NCI-H774 (cell line): ENCODE measurements at regions not wholly inside any gene's neighbourhood (a gene's known extent, or its start where the extent isn't known, plus 50 kb on each side); places are given as distances from the start of the nearest gene placed in this dataset.

Experiments
- DNase-seq: peaks from one replicate; lab custom pipeline; 2025; lab: John Stamatoyannopoulos, UW

DNA sequence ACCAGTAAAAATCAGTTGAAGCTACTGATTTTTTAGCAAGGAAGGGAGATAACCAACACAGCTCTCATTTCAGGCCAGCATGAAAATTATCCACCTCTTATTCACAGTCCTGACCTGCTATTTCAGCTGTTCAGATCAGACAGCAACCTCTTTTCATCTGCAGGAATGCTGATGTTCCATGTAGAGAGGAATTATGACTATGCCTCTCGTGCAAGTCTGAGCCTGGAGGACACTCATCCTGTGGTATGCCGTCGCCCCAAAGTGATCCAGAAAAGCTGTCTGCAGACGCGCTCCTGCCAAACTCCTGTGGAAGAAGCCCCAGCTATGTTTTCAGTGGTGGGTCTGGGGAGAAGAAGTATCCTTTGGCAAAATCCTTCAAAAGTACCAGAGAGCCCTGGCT, 563.5 kb upstream of the SLITRK1 start:
- DNase-seq: no peak

DNA sequence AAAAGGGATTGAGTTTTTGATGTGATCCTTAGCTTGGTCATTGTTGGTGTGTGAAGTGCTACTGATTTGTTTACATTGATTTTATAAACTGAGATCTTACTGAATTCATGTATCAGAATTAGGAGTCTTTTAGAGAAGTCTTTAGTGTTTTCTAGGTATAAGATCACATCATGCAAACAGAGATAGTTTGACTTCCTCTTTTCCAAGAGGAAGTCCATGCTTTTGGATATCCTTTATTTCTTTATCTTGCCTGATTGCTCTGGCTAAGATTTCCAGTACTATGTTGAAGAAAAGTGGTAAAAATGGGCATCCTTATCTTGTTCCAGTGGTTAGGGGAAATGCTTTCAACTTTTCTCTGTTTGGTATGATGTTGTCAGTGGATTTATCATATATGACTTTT, 561.2 kb upstream of the SLITRK1 start:
- DNase-seq: no peak

DNA sequence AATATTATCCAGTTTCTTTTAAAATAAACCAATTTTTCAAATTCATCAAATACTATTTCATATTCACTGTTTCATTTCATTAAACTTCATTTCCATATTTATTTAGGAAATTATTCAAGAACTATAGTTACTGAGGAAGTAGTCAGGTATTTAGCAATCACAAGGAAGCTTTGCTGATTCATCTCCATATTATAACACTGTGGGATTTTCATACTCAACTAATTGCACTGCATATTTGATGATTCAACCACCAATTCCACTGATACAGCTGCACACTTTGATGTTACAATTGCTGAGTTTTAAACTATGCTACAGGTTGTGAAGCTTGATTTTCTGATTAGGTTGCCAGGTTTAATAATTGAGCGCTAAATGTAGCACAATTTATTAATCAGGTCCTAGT, 556.8 kb upstream of the SLITRK1 start:
- DNase-seq: no peak

DNA sequence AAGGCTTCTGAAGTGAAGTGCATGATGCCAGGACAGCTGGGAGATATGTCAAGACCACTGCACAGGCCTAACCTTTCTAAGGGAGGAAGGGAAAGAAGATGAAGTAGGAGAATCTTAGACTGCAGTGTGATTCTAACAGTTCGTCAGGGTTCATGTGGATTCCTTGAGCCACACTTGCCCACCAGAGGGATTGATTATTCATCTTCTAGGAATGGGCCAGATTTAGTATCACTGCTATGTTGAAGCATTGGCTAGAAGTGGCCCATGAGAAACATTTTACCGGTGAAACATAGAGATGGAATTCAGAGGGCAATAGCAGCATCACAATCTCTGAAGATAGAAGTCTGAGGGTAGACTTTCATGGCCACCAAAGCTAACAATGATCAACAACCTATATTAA, 550.8 kb upstream of the SLITRK1 start:
- no peak for DNase-seq

DNA sequence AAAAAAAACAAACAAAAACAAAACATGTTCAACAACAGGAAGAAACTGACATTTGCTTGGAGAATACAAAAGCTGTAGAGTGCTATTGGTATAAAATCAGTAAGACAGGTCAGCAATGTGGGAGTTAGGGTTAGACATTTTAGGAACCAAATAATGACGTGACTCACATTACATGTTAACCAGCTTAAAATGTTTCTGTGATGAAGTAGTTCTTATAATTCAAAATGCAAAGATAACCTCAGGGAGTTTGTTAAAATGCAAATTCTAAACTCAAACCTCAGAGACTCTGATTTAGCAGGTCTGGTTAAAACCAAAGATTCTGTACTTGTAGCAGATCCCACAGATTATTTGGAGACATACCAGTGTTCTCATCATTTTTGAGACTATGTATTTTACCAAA, 549.4 kb upstream of the SLITRK1 start:
- no peak for DNase-seq

DNA sequence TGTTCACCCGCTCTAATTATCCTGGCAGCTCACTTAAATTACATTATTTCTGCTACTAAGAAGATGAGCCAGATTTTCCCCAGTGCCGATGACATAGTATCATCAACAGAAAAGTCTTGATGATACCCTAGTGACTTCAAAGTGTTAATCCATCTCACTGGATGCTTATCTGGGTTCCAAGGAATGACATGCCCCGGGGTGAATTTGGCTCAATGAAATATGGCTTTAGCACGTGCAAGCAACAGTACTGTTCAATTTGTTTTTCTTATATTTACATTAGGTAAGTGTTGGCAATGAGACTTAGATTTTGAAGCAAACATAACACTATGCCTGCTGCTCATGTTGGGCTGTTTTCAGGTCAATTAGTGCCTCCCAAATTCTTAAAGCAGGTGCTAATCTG, 548.2 kb upstream of the SLITRK1 start:
- DNase-seq: peak; percentile 30

DNA sequence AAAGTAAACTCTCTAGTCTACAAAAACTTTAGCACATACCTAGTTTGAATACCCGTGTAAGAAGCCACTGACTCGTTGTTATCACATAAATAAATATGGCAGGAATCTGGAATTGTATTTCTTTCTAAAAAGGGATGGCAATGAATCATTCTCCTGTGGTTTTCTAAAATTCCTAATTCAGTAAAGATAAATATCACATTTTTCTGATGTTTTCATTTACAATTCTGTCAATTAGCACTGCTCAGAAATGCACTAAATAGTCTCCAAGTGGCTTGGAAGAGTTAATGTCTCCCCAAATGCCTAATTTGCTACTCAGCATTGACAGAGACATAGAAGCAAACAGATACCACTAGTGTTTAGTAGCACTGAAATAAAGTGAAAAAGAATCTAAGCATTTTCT, 547.7 kb upstream of the SLITRK1 start:
- no peak for DNase-seq

DNA sequence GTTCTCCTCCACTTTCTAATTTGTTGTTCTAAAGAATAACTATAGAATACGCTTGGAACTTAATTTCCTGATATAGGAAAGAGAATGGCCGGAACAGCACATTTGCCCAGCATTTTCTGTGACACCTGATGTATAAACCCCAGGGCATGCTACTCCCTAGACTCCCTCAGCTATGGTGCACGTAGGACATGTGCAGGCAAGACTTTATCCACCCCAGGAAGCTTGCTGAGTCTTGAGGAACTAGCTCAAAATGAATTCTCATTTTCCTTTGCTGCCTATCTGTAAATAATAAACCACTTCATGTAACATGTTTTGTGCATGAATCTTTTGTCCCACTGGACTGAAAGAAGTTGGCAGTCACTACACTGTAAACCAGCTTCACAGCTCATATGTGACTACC, 535.8 kb upstream of the SLITRK1 start:
- DNase-seq: no peak

DNA sequence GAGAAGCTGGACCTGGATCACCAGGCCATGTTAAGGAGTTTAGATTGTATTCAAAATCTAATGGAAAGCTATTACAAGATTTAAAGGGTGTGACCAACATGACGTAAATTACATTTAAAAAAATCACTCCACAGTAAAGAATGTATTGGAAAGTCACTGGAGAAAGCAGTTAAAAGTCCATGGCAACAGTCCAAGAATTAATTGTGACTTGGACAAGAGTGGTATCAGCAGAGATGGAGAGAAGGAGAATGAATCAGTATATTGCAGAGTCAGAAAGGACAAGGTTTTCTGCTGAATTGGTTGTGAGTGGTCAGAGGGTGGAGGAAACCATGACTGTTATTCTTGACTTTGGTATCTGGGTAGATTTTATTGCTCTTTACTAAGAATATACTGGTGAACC, 535.1 kb upstream of the SLITRK1 start:
- DNase-seq: no peak

DNA sequence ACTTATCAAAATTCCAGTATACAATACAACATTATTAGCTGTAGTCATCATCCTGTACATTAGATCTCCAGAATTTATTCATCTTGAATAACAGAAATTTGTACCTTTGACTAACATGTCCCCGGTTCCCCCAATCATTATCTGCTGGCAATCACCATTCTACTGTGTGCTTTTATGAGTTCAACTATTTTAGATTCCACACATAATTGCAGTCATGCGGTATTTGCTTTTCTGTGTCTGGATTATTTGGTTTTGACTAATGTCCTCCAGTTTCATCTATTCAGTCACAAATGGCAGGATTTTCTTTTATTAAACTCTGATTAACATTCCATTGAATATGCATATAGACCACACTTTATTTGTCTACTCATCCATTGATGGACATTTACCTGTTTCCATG, 530.7 kb upstream of the SLITRK1 start:
- no peak for DNase-seq

DNA sequence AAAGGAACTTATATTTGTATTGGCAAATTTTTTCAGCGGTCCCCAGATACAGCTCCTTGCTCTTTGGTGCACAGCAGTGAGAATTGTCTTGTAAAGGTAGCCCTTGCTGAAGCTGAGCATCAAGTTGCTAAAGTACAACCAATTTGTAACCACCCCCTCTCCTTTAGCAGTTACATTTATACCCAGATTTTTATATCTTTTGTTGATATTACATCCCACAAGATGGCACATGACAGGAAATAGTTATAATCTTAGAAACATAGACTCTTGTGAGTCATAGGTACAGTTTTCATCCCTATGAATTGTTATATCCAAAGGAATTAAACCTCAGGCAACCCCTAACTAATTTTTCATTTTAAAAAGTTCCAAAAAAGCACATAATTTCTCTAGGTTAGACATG, 523.0 kb upstream of the SLITRK1 start:
- no peak for DNase-seq

DNA sequence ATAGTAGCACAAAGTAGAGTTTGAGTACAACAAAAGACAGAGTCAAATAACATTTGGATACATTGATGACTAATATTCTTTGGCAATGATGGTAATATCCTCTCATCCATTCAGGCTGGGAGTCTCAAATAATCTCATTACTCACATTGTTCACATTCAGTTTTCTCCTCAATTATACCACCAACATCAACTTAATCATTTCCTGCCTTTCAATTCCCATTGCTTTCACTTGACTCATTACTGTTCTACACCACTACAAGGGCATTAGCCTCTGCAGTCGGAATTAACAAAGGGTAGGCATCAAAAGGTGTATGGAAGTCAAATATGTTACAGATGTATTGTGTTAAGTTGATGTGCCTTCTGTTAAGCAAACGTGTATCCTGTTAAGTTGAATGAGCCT, 518.4 kb upstream of the SLITRK1 start:
- DNase-seq: no peak

DNA sequence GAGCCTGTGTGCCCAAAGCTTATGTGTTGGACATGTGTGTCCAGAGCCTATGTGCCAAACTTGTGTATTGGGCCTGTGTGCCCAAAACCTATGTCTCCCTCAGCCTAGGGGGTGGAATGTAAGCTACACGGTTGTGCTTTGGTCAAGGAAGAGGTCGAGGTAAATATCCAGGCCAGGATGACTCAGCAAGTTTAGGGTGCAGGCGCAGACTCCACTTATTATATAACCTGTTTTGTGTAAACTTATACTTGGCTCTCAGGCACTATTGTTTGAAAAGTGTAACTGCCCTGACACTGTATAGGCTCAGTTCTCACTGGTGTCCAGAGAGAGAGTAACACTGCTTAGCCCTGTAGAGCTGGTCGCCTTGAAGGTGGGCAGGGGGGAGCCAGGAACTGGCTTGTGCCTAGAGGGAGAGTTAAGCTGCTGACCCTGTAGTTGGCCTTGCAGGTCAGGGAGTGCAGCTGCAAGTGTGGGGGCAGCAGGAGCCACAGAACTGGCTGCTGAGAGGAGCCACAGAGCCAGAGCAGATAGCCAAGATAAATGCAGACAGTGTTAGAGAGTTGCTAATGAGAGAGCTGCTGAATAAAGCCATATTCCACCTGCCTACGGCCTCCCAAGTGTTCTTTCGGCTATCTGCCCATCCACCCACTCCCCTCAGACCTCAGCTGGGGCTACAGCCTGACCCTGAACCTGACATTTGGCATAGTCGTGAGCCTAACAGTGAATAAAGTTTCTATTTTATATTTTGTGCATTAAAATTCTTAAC, 517.2 kb upstream of the SLITRK1 start:
- no peak for DNase-seq

DNA sequence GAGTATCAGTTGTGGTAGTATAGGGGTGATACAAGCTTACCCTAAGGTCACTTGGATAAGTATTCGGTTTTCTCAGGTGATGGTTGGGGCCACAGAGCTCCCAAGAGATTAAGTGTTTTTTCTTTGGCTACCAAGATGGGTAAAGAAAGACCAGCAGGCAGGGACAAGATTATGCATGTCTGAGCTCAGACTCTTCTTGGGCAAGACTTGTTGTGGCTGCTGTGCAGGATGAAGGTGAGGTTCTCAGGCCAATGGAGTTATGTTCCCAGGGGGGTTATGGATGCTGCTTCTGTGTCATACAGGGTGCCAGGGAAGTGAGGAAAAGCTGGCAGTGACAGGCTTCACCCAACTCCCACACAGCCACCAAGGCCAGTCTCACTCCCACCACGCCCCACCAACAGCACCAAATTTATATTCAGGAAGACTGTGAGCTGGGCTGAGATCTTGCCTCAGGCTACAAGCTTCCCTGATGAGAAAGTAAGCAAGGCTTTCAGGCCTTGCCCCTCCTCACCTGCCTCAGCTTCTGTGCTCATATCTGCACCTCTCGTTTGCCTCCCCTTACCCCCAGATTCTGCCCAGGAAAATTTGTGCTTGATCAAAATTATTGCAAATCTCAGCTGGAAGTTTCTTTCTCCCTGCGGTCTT, 511.8 kb upstream of the SLITRK1 start:
- no peak for DNase-seq

DNA sequence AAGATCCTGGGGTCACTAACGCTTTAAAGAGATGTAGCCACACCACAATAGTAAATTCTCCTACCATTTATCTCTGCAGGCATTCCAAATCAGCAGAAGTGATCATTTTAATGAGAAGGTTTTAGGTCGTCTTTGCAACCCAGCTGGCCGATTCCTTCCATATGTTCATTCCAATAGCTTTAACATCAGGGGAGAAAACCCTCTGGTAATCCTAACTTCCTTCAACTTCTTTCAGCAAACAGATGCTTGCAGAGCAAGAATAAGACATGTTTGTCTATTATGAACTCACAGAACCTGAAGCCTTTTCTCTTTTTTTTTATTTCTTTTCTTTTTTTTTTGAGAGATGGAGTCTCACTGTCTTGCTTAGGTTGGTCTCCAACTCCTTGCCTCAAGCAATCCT, 498.6 kb upstream of the SLITRK1 start:
- DNase-seq: no peak

DNA sequence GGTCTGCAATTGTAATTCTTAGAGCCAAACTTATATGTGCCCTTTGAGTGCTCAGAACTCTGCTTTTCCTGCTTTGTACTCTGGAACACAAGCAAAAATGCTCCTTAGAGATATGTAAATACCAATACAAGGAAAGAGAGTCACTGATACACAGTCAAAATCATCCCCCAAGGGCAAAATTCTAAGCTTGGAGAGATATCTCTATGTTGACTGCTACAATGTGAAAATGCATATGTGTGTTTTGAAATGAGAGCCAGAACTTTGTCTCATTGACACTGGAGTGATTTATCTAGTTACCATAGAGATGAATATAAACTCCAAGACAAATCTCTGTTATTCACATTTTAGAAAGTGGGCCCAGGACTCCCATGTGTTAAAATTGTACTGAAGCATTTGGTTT, 494.8 kb upstream of the SLITRK1 start:
- no peak for DNase-seq

DNA sequence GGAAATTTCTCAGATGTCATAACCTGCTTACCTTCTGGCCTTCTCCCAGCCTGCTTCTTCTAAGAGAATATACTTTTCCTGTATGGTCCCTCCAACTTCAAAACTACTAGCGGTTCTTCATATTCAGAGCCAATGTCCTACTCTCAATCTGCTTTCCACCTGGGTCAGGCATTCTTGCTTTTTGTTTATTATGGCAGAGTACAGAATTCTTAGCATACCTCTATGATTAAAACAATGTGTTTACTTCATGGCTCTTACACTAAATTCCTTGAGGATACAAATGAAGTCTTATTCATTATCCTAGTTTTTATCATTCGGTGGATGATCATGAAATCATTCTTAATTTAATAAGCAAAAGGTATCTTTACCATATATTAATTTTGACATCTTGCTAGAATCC, 484.2 kb upstream of the SLITRK1 start:
- DNase-seq: no peak

DNA sequence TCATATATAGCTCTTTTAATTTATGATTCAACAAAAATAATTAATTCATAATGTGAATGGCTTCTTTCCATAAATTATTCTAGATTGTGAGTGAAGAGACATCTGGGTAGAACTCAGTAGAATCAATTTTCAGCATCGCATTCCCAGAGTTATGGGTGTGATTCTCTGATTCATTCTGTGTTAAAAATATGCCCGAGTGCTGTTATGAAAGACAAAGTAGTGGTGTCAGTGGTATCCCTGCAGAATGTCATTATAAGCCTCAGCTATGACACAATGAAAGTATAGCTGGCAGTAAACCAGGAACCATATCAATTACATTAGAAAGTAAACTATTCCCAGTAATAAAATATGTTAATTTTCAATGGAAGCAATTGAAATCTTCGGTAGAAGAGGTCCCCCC, 480.5 kb upstream of the SLITRK1 start:
- no peak for DNase-seq

DNA sequence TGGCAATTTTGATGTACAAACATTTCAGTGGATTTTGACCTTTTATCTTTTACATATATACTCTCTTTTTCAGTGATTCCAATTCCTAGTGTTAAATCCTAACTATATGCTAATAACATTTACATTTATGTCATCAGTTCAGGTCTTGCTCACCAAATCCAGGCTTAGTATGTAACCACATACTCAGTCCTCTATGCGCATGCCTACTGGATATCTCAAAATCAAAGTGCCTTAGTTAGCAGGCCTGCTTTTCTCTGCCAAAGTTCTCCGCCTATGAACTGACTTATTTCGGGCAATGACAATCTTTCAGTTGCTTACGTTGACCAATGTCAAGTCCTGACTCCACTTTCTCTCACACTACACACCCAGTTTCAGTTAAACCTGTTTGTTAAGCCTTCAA, 478.5 kb upstream of the SLITRK1 start:
- no peak for DNase-seq

DNA sequence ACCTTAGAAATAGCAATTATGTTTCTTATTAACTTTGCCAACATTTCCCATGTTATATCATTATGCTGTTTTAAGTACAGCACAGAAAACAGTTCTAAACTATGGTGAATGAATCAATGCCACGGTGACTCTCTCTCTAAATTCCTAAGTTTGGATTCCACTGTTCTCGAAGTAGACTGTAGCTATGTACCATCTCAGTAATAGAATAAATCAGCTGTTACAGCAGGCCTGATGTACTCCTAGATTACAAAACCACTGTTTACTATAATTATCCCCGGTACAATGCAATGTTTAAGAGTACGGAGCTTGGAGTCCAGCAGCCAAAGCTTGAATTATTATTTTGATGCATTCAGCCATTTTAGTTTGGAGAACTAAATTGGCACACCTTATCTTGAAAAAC, 476.3 kb upstream of the SLITRK1 start:
- no peak for DNase-seq

DNA sequence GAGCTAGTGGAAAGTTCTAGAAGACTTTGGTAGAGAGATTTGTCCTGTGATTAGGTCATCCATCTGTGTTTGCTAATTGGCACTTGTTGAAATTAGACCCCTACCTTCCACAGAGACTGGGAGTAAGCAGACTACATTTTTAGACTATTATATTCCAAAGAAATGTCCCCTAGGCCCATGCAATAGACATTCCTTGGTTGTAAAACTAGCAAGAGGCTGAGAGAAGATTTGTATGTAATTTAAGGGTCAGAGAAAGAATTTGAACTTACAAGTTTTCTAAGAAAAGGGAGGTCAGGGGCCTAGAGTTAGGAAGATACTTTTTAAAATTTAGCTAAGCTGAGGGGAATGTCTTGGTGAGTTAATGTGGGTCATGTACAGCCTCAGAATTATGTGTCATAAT, 470.7 kb upstream of the SLITRK1 start:
- no peak for DNase-seq

DNA sequence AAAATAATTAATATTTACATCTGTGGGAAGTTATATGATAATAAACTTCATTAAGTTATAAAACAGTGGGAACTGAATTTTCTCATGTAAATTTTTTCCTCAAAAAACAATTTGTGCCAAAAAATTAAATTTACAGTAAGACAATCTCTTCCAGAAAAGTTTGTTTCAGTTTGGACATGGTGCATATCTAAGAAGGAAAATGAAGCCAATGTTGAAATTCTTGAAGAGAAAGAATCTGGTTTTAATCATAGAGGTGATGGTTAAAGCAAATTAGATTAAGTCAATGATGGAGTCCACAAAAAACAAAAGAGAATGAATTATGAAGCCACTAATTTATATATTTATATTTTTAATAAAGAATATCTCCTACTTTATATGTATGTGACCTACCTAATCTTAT, 457.2 kb upstream of the SLITRK1 start:
- DNase-seq: no peak

DNA sequence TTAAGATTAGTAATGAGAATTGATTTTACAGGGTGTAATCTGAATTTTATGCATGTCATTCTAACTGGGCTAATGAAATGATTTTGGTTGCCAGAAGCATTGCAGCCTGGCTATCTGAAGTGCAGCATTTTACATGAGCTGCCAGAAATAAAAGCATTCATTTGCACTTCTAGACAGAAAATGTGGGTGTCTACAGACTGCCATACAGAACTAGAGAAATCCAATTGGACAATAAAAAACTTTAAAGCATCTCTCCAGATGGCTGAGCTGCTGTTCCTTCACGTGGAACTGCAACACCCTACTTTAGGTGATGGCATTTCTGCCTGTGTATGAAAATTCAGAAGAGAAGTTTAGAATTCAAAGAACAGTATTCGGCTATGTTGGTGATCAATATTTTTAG, 450.1 kb upstream of the SLITRK1 start:
- DNase-seq: no peak

DNA sequence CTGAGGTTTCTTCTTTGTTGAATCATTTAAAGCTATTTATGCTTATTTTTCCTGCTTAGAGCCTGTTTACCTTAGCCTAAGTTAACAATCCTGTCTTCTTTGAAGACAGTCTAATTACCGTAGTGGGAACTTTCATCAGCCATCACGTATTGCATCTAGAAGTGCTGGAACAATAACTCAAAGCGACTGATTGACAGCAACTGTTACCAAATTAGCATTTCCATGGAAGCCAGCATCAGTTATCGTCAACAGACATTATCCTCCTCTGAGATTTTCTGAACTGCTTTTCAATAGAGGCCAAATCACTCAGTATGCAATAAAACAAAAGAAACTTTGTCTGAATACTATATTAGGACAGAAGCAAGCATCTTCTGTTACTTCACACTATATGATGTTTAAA, 433.3 kb upstream of the SLITRK1 start:
- no peak for DNase-seq
